Hippocampal formation (tissue), 2 donors: ENCODE measurements at regions not wholly inside any gene's neighbourhood (a gene's known extent, or its start where the extent isn't known, plus 50 kb on each side); places are given as distances from the start of the nearest gene placed in this dataset.

Experiments used
- DNase-seq, 2 donors: peaks; one replicate each; lab custom pipeline; 2025; lab: John Stamatoyannopoulos, UW

- no peak for DNase-seq
Observed at GRCh38 chr5:23072179-23072578, 219.0 kb upstream of the CDH12 start.

- no peak for DNase-seq
Observed at GRCh38 chr5:23071682-23072081, 218.5 kb upstream of the CDH12 start.

GRCh38 chr5:23064710-23065109 lies 211.6 kb upstream of the CDH12 start:
- no peak for DNase-seq

GRCh38 chr5:23053846-23054245 lies 200.7 kb upstream of the CDH12 start:
- no peak for DNase-seq

- DNase-seq: no peak
Observed at GRCh38 chr5:23042226-23042625, 189.1 kb upstream of the CDH12 start.

GRCh38 chr5:23035555-23036090 lies 182.5 kb upstream of the CDH12 start:
- no peak for DNase-seq

GRCh38 chr5:23033864-23034263 lies 180.7 kb upstream of the CDH12 start:
- no peak for DNase-seq

GRCh38 chr5:23029290-23029689 lies 176.1 kb upstream of the CDH12 start:
- no peak for DNase-seq

GRCh38 chr5:23028445-23029021 lies 175.4 kb upstream of the CDH12 start:
- DNase-seq: no peak

- no peak for DNase-seq
Observed at GRCh38 chr5:23027830-23028229, 174.7 kb upstream of the CDH12 start.

GRCh38 chr5:23027331-23027730 lies 174.2 kb upstream of the CDH12 start:
- DNase-seq: no peak

- no peak for DNase-seq
Observed at GRCh38 chr5:23026252-23027170, 173.4 kb upstream of the CDH12 start.

GRCh38 chr5:23025629-23026233 lies 172.6 kb upstream of the CDH12 start:
- no peak for DNase-seq

GRCh38 chr5:23024470-23024869 lies 171.3 kb upstream of the CDH12 start:
- no peak for DNase-seq

- no peak for DNase-seq
Observed at GRCh38 chr5:23014825-23015224, 161.7 kb upstream of the CDH12 start.

GRCh38 chr5:23014266-23014665 lies 161.1 kb upstream of the CDH12 start:
- no peak for DNase-seq

- no peak for DNase-seq
Observed at GRCh38 chr5:23013395-23013998, 160.4 kb upstream of the CDH12 start.

GRCh38 chr5:23012842-23013241 lies 159.7 kb upstream of the CDH12 start:
- no peak for DNase-seq

GRCh38 chr5:23007762-23008161 lies 154.6 kb upstream of the CDH12 start:
- DNase-seq: no peak

- DNase-seq: no peak
Observed at GRCh38 chr5:23007236-23007635, 154.1 kb upstream of the CDH12 start.

- DNase-seq: no peak
Observed at GRCh38 chr5:23001120-23001519, 148.0 kb upstream of the CDH12 start.

GRCh38 chr5:22998774-22999173 lies 145.6 kb upstream of the CDH12 start:
- no peak for DNase-seq
